ENCODE measurements at regions not wholly inside any gene's neighbourhood (a gene's known extent, or its start where the extent isn't known, plus 50 kb on each side); places are given as distances from the start of the nearest gene placed in this dataset.
"Not testable (repeated sequence)": the region's sequence is repeated elsewhere in the genome, so short reads cannot be mapped to it uniquely, and the experiment has no call there.

GRCh38 chrY:17827155-17827554 lies 52.9 kb downstream of the CDY2B start:
- TF ChIP-seq POLR2AphosphoS5 (IDR thresholded peaks at IDR 0.05; ENCODE audit: low read depth, low read length); POLR2A (IDR thresholded peaks at IDR 0.05; ENCODE audit: borderline replicate concordance, extremely low read depth, insufficient read depth, insufficient read length); CBX3 (IDR thresholded peaks at IDR 0.05; ENCODE audit: low read depth); RAD21 (IDR thresholded peaks at IDR 0.05; ENCODE audit: low read depth); CTCF (IDR thresholded peaks at IDR 0.05 in 2 of 3, conservative IDR thresholded peaks at IDR 0.05 in 1 of 3; ENCODE audit: borderline replicate concordance in 1 of 3, insufficient read depth in 1 of 3, low read depth in 2 of 3, low read length in 2 of 3): not testable (repeated sequence)
